ENCODE measurements at regions not wholly inside any gene's neighbourhood (a gene's known extent, or its start where the extent isn't known, plus 50 kb on each side); places are given as distances from the start of the nearest gene placed in this dataset.

- TF ChIP-seq, protein P1, sequence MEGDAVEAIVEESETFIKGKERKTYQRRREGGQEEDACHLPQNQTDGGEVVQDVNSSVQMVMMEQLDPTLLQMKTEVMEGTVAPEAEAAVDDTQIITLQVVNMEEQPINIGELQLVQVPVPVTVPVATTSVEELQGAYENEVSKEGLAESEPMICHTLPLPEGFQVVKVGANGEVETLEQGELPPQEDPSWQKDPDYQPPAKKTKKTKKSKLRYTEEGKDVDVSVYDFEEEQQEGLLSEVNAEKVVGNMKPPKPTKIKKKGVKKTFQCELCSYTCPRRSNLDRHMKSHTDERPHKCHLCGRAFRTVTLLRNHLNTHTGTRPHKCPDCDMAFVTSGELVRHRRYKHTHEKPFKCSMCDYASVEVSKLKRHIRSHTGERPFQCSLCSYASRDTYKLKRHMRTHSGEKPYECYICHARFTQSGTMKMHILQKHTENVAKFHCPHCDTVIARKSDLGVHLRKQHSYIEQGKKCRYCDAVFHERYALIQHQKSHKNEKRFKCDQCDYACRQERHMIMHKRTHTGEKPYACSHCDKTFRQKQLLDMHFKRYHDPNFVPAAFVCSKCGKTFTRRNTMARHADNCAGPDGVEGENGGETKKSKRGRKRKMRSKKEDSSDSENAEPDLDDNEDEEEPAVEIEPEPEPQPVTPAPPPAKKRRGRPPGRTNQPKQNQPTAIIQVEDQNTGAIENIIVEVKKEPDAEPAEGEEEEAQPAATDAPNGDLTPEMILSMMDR (IDR thresholded peaks at IDR 0.05): no peak
- TF ChIP-seq, protein P2, sequence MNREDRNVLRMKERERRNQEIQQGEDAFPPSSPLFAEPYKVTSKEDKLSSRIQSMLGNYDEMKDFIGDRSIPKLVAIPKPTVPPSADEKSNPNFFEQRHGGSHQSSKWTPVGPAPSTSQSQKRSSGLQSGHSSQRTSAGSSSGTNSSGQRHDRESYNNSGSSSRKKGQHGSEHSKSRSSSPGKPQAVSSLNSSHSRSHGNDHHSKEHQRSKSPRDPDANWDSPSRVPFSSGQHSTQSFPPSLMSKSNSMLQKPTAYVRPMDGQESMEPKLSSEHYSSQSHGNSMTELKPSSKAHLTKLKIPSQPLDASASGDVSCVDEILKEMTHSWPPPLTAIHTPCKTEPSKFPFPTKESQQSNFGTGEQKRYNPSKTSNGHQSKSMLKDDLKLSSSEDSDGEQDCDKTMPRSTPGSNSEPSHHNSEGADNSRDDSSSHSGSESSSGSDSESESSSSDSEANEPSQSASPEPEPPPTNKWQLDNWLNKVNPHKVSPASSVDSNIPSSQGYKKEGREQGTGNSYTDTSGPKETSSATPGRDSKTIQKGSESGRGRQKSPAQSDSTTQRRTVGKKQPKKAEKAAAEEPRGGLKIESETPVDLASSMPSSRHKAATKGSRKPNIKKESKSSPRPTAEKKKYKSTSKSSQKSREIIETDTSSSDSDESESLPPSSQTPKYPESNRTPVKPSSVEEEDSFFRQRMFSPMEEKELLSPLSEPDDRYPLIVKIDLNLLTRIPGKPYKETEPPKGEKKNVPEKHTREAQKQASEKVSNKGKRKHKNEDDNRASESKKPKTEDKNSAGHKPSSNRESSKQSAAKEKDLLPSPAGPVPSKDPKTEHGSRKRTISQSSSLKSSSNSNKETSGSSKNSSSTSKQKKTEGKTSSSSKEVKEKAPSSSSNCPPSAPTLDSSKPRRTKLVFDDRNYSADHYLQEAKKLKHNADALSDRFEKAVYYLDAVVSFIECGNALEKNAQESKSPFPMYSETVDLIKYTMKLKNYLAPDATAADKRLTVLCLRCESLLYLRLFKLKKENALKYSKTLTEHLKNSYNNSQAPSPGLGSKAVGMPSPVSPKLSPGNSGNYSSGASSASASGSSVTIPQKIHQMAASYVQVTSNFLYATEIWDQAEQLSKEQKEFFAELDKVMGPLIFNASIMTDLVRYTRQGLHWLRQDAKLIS (CRISPR knock-in tag; IDR thresholded peaks at IDR 0.05; ENCODE audit: borderline replicate concordance): no peak
- TF ChIP-seq, protein P3, sequence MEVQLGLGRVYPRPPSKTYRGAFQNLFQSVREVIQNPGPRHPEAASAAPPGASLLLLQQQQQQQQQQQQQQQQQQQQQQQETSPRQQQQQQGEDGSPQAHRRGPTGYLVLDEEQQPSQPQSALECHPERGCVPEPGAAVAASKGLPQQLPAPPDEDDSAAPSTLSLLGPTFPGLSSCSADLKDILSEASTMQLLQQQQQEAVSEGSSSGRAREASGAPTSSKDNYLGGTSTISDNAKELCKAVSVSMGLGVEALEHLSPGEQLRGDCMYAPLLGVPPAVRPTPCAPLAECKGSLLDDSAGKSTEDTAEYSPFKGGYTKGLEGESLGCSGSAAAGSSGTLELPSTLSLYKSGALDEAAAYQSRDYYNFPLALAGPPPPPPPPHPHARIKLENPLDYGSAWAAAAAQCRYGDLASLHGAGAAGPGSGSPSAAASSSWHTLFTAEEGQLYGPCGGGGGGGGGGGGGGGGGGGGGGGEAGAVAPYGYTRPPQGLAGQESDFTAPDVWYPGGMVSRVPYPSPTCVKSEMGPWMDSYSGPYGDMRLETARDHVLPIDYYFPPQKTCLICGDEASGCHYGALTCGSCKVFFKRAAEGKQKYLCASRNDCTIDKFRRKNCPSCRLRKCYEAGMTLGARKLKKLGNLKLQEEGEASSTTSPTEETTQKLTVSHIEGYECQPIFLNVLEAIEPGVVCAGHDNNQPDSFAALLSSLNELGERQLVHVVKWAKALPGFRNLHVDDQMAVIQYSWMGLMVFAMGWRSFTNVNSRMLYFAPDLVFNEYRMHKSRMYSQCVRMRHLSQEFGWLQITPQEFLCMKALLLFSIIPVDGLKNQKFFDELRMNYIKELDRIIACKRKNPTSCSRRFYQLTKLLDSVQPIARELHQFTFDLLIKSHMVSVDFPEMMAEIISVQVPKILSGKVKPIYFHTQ (CRISPR knock-in tag; IDR thresholded peaks at IDR 0.05): no peak
- TF ChIP-seq ESRRA (CRISPR knock-in tag; IDR thresholded peaks at IDR 0.05; ENCODE audit: borderline replicate concordance): no peak
Measured at GRCh38 chr1:168788258-168788657, 59.3 kb upstream of the DPT start.
